ENCODE measurements at regions not wholly inside any gene's neighbourhood (a gene's known extent, or its start where the extent isn't known, plus 50 kb on each side); places are given as distances from the start of the nearest gene placed in this dataset.
"Not testable (repeated sequence)": the region's sequence is repeated elsewhere in the genome, so short reads cannot be mapped to it uniquely, and the experiment has no call there.

- no peak for DNase-seq (ENCODE audit: low spot score)
Measured at GRCh38 chr13:80946008-80946802, 605.3 kb upstream of the SPRY2 start.

GRCh38 chr13:80945328-80945727 is 604.4 kb upstream of the SPRY2 start:
- no peak for DNase-seq (ENCODE audit: low spot score)

GRCh38 chr13:80939581-80939980 is 598.7 kb upstream of the SPRY2 start:
- no peak for DNase-seq (ENCODE audit: low spot score)

- no peak for DNase-seq (ENCODE audit: low spot score)
Measured at GRCh38 chr13:80931766-80932165, 590.8 kb upstream of the SPRY2 start.

- DNase-seq (ENCODE audit: low spot score) = no peak
Measured at GRCh38 chr13:80931118-80931517, 590.2 kb upstream of the SPRY2 start.

GRCh38 chr13:80928241-80928640 is 587.3 kb upstream of the SPRY2 start:
- DNase-seq (ENCODE audit: low spot score) = no peak

GRCh38 chr13:80926024-80926423 is 585.1 kb upstream of the SPRY2 start:
- not testable (repeated sequence) for DNase-seq (ENCODE audit: low spot score)

- no peak for DNase-seq (ENCODE audit: low spot score)
Measured at GRCh38 chr13:80924596-80924995, 583.7 kb upstream of the SPRY2 start.

- no peak for DNase-seq (ENCODE audit: low spot score)
Measured at GRCh38 chr13:80923907-80924306, 583.0 kb upstream of the SPRY2 start.

GRCh38 chr13:80921971-80922370 is 581.0 kb upstream of the SPRY2 start:
- DNase-seq (ENCODE audit: low spot score) = no peak

GRCh38 chr13:80921541-80921940 is 580.6 kb upstream of the SPRY2 start:
- no peak for DNase-seq (ENCODE audit: low spot score)

GRCh38 chr13:80906860-80907259 is 565.9 kb upstream of the SPRY2 start:
- DNase-seq (ENCODE audit: low spot score) = no peak

GRCh38 chr13:80904386-80904785 is 563.5 kb upstream of the SPRY2 start:
- no peak for DNase-seq (ENCODE audit: low spot score)

- no peak for DNase-seq (ENCODE audit: low spot score)
Measured at GRCh38 chr13:80903911-80904310, 563.0 kb upstream of the SPRY2 start.

GRCh38 chr13:80901530-80901929 is 560.6 kb upstream of the SPRY2 start:
- DNase-seq (ENCODE audit: low spot score) = no peak

- DNase-seq (ENCODE audit: low spot score) = no peak
Measured at GRCh38 chr13:80901111-80901510, 560.2 kb upstream of the SPRY2 start.

GRCh38 chr13:80900561-80900960 is 559.6 kb upstream of the SPRY2 start:
- no peak for DNase-seq (ENCODE audit: low spot score)

- DNase-seq (ENCODE audit: low spot score) = not testable (repeated sequence)
Measured at GRCh38 chr13:80897641-80898040, 556.7 kb upstream of the SPRY2 start.

- no peak for DNase-seq (ENCODE audit: low spot score)
Measured at GRCh38 chr13:80894917-80895316, 554.0 kb upstream of the SPRY2 start.

- no peak for DNase-seq (ENCODE audit: low spot score)
Measured at GRCh38 chr13:80889829-80890228, 548.9 kb upstream of the SPRY2 start.

GRCh38 chr13:80888390-80888789 is 547.5 kb upstream of the SPRY2 start:
- no peak for DNase-seq (ENCODE audit: low spot score)

- no peak for DNase-seq (ENCODE audit: low spot score)
Measured at GRCh38 chr13:80884056-80884785, 543.3 kb upstream of the SPRY2 start.

- DNase-seq (ENCODE audit: low spot score) = no peak
Measured at GRCh38 chr13:80883545-80883944, 542.6 kb upstream of the SPRY2 start.
